ENCODE measurements at regions not wholly inside any gene's neighbourhood (a gene's known extent, or its start where the extent isn't known, plus 50 kb on each side); places are given as distances from the start of the nearest gene placed in this dataset.
"Not testable (repeated sequence)": the region's sequence is repeated elsewhere in the genome, so short reads cannot be mapped to it uniquely, and the experiment has no call there.

DNA sequence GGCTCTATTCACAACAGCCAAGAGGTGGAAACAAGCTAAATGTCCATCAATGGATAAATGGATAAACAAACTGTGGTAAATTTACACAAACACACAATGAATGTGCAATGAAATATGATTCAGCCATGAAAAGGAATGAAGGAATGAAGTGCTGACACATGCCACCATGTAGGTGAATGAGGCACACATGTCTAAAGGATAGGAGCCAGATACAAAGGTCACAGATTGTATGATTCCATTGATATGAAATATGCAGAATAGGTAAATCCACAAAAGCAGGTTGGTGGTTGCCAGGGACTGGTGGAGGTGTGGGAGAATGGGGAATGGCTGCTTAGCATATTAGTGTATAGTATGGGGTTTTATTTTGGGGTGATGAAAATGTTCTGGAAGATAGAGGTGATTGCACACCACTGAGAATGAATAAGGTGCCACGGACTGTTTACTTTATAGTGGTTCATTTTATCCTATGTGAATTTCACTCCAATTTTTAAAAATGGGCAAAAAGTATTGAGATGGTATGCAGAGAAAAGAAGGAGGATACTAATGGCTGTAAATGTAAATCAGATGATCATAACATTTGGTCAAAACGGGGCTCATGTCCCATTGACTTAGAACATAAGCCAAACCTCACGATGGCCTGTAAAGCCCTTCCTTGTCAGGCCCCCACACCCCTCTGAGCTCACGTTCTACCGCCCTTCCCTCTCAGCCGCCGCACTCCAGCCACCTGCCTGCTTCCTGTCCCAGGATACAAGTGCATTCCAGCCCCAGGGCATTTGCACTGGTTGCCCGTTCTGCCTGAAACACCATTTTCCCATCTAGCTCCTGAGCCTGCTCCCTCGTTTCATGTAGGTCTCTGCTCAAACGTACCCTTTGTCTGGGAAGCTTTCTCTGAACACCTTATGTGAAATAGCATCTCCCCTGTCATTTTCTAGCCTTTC, 165.5 kb downstream of the DDX1 start:
- no peak for TF ChIP-seq CTCF (conservative IDR thresholded peaks at IDR 0.05; ENCODE audit: control insufficient read depth, insufficient read depth, low read depth, low read length)
- H3K4me3 ChIP-seq (ENCODE audit: control insufficient read depth, low read depth, low read length): no peak overlapping the region
- DNase-seq (ENCODE audit: low read depth): no peak

- no peak overlapping the region for H3K4me3 ChIP-seq (ENCODE audit: control insufficient read depth, low read depth, low read length)
- DNase-seq (ENCODE audit: low read depth): no peak
- no peak for TF ChIP-seq CTCF (conservative IDR thresholded peaks at IDR 0.05; ENCODE audit: control insufficient read depth, insufficient read depth, low read depth, low read length)
These were observed 166.3 kb downstream of the DDX1 start for GRCh38 chr2:15757820-15758586.

DNA sequence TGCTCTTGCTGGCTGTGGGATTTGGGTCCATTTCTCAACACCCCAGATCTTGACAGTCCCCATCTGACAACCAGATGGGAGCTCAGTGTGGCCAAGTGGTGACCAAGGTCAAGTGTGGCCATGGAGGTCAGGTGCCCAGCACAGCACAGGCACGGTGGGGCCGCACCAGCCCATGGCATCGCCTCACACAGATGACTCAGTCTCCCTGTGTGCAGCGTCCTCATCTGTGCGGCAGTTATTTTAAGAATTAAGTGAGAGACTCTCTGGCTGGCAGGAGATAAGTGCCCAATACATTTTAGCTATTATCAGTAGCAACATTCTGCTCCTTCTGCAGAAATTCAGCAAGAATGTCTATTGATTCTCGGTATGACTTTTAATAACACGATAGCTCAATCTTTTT, 167.2 kb downstream of the DDX1 start:
- DNase-seq (ENCODE audit: low read depth): no peak
- no peak for TF ChIP-seq CTCF (conservative IDR thresholded peaks at IDR 0.05; ENCODE audit: control insufficient read depth, insufficient read depth, low read depth, low read length)
- H3K4me3 ChIP-seq (ENCODE audit: control insufficient read depth, low read depth, low read length): no peak overlapping the region

DNA sequence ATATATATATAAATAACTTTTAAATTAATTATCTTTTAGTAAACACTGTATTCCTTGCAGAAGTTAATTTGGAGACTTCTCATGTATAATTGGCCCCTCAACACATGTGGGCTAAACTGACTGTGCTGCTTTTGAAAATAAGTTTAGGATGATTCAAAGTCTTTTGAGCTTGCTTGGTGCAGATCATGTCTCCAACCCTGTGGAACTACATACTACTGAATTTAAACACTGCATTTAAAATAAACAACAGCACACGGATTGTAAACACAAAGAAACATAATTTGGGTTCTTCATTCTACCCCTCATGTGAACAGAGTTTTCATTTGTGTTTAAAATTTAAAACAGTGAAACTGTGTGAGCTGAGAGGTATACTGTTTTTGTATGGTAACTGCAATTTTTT, 167.7 kb downstream of the DDX1 start:
- no peak for DNase-seq (ENCODE audit: low read depth)
- no peak overlapping the region for H3K4me3 ChIP-seq (ENCODE audit: control insufficient read depth, low read depth, low read length)
- TF ChIP-seq CTCF (conservative IDR thresholded peaks at IDR 0.05; ENCODE audit: control insufficient read depth, insufficient read depth, low read depth, low read length): no peak

DNA sequence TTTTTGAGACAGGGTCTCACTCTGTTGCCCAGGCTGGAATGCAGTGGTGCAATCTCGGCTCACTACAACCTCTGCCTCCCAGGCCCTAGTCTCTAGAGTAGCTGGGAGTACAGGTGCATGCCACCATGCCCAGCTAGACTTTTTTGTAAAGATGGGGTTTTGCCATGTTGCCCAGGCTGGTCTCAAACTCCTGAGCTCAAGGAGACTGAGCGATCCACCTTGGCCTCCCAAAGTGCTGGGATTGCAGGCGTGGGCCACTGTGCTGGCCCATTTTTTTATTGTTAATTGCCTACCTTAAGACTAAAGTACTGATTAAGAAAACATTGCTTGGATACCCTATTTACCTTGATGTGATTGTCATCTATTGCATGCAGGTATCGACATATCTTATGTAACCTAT, 168.1 kb downstream of the DDX1 start:
- not testable (repeated sequence) for H3K4me3 ChIP-seq (ENCODE audit: control insufficient read depth, low read depth, low read length); DNase-seq (ENCODE audit: low read depth)

DNA sequence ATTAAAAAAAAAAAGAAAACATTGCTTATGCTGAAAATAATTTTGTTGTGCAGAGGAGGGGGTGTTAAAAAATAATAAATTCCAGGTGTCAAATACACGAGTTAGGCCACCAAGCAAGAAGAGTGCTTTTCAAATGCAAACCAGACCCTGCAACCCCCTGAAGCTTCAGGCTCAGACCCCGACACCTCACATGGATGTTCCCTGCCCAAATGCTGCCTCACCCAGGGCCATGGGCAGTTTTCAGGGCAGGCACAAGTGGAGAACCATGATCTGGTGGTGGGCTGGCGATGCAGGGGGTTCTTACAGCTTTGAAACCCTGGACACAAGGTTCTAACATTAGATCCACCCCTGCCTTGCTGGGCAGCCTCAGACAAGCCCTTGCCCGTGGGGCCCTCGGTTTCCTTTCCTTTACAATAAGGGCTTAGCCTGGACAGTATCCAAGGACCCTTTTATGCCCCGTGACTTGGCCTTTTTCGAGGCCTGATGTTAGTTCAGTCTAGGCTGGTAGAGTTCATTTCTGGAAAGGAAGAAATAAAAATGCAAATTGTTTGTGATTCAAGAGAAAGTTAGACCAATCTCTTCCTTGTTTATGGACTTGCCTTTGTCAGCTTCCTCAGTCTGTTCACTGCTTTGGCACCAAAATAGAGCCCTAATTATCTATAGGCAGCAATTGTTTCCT, 168.7 kb downstream of the DDX1 start:
- no peak for TF ChIP-seq CTCF (conservative IDR thresholded peaks at IDR 0.05; ENCODE audit: control insufficient read depth, insufficient read depth, low read depth, low read length)
- DNase-seq (ENCODE audit: low read depth): no peak
- H3K4me3 ChIP-seq (ENCODE audit: control insufficient read depth, low read depth, low read length): no peak overlapping the region

DNA sequence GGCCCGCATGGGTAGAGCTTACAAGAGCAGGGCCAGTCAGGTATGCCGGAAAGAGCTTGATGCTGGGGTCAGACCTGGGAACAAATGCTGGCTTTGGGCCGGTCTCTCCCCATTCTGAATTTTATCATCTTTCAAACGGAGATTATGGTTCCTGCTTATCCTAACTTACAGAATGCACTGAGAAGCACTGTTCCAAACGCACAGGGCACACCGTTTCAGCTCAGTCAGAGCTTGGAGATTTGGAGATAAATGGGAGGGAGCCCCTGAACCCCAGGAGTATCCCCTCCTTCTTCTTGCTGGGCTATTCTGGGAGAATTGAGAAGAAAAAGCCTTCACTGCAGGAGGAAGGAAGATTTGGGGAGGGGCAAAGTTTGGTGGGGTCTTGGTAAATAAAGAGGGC, 169.4 kb downstream of the DDX1 start:
- TF ChIP-seq CTCF (conservative IDR thresholded peaks at IDR 0.05; ENCODE audit: control insufficient read depth, insufficient read depth, low read depth, low read length): no peak
- no peak overlapping the region for H3K4me3 ChIP-seq (ENCODE audit: control insufficient read depth, low read depth, low read length)
- no peak for DNase-seq (ENCODE audit: low read depth)
